ENCODE measurements at regions not wholly inside any gene's neighbourhood (a gene's known extent, or its start where the extent isn't known, plus 50 kb on each side); places are given as distances from the start of the nearest gene placed in this dataset.

GRCh38 chr2:20523073-20523798 lies 76.4 kb downstream of the RHOB start:
- DNase-seq (ENCODE audit: low read depth in 2 of 2) = no peak

DNA sequence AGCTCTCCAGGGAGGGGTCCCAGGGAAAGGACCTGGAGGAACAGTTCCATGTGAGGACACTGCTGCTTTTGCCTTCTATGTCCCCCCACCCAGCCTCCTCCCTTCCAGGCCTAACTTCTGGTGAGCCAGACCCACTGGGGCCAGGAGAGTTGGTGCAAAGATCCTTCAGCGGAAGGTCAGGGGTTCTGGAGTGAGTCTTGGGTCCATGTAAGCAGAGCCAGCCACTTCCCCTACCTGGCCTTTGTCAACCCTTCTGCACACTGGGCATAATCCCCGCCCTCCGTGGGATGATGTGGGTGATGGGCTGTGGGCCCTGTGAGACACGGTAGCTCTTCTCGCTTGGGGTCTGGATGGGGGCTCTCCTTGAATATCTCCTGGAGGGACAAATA lies 76.9 kb downstream of the RHOB start:
- DNase-seq (ENCODE audit: low read depth in 2 of 2) = no peak

DNA sequence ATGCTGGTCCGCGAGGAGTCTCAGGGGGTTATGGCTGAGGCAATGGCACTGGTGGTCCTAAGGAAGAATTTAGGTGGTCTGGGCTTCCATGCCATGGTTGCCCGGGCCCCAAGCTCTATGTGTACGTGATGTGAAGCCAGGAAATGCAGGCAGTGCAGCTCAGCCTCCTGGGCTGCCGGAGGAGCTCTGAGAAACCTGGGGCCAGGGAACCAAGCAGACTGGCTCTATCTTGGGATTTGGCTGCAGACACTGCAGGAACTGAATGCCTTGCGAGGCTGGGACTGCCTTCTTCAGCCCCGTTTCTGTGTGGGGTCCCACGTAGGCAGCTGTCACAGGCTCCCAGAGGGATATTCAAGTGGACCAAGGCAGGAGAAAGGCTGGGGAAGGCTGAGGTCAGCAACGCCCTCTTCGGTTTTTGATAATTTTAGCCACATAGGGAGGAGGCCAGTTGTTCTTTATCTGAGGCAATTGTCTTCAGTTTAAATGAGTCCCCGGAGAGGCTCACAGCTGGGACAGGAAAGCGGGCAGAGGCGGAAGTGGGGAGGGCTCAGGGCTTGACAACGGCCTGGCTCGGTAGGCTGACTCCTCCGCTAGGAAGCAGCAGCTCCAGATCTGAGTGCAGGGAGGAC lies 77.7 kb downstream of the RHOB start:
- DNase-seq (ENCODE audit: low read depth in 2 of 2) = no peak

DNA sequence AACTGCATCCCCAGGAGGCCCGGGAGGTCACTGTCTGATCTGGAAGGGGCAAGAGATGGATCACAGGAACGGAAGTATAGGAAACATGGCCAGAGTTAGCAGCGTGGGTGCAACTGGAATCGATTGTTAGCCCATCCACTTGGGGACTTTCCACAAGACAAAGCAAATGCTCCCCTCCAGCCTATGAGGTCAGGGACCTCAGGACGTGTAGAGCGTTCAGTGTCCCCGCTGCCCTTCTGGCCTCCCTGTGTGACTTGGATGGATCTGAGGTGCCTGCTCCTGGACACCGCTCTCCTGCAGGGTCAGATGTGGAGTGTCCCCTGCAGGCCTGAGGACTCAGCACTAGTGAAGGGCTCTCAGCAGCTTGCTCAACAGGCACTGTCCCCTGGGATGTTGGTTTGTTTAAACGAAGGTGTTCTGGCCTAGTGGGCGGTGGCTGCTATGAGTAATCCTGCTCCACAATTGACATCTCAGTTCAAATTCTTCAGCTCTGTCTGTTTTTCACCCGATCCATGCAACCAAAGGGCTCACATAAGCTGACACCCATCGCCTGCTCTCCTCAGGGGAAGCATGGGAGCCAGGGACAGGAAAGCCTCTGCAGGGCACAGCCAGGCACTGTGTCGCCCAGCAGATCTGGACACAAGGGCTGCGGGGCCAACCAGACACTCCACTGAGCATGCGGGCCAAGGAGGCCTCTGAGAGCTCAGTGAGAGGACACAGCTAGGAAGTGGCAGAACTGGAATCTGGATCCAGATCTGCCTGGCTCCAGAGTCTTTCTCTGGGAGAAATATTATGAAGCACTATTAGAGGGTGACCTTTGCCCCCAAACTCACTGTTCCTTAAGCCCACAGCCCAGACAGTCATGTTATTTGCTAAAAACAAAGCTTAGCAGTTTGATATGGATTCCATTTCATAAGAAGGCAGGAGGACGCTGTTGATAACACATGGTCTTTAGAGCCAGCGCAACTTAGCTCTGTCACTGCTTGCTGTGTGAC lies 78.5 kb downstream of the RHOB start:
- no peak for DNase-seq (ENCODE audit: low read depth in 2 of 2)

GRCh38 chr2:20526160-20526559 lies 79.3 kb downstream of the RHOB start:
- no peak for DNase-seq (ENCODE audit: low read depth in 2 of 2)

DNA sequence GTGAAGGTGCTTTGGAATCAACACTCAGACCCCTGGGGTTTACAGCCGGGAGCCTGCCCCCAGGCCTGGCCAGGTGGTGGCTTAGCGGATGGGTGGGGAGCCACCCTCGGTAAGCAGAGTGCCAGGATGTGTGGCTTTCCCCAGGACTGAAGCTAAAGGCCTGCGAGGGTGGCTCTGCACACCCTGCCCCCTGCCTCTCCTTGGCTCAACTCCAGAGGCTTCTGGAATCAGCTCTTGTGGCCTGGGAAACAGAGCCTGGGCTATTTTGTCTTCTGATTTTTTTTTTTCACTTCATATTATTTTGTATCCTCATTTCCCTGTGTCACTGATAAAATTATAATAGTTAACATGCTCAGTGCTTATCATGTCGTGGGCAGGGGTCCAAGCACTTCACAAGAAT lies 79.8 kb downstream of the RHOB start:
- no peak for DNase-seq (ENCODE audit: low read depth in 2 of 2)

GRCh38 chr2:20528713-20529112 lies 81.8 kb downstream of the RHOB start:
- no peak for DNase-seq (ENCODE audit: low read depth in 2 of 2)

GRCh38 chr2:20530520-20530919 lies 83.6 kb downstream of the RHOB start:
- DNase-seq (ENCODE audit: low read depth in 2 of 2) = no peak

DNA sequence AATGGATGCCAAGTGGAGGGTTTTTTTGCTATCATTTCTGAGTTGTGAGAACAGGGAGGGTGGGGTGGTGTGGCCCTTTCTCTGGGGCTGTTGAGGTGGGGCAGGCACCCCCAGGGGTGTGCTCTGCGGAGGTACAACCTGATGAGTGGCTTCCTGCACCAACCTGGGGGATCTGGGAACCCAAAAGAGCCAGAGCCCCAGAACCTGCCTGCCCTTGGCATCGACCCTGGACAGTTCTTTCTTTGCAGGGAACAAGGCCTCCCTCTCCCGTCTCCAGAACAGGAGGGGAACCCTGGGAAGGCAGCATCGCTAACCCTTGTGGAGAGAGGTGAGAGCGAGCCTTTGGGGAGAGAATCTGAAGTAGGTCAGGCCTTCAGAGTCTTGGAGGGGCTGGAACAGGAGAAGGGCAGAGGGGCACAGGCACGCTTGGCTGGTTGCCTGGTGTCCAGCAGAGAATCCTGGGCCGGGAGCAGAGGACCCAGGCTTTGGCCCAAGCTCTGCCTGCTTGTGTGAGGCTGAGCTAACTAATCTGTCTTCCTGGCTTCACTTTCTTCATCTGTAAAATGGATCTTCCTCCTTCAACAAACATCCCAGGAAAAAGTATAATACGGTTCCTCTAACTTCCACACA lies 84.9 kb downstream of the RHOB start:
- no peak for DNase-seq (ENCODE audit: low read depth in 2 of 2)

DNA sequence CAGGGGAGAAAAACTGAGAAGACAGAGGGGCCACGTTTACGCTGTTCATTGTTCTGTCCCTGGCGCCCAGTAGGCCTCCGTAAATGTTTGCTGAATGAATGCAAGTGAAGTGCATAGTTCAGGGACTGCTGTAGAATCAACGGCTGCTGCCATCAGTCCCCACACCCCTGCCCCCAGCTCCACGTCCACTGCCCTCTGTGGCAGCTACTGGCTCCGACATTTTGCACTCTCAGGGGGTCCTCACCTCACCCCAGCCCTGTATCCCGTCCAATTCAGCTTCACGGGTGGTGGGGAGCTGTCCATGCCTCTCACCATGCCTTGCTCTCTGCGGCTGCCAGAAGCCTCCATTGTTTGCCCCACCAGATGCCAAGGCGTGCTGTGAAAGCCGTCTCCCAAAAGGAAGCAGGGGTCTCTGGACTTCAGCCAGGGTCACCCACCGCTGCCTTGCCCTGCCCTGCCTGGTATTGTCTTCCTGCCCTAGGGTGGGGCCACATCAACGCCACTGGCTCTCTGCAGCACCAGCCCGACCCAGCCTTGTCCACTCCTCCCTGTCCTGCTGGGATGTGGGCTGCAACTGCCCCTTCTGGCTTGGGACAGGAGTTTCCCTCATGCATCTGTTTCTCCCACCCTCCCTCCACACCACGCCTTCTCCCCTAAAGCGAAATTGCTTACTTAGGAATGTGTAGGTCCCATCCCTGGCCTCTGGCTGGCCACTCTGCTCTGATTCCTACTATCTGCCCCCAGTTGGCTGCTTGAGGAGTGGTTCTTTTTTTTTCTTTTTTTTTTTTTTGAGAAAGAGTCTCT lies 86.0 kb downstream of the RHOB start:
- no peak for DNase-seq (ENCODE audit: low read depth in 2 of 2)

- no peak for DNase-seq (ENCODE audit: low read depth in 2 of 2)
Measured at GRCh38 chr2:20533993-20534622, 87.2 kb downstream of the RHOB start.

DNA sequence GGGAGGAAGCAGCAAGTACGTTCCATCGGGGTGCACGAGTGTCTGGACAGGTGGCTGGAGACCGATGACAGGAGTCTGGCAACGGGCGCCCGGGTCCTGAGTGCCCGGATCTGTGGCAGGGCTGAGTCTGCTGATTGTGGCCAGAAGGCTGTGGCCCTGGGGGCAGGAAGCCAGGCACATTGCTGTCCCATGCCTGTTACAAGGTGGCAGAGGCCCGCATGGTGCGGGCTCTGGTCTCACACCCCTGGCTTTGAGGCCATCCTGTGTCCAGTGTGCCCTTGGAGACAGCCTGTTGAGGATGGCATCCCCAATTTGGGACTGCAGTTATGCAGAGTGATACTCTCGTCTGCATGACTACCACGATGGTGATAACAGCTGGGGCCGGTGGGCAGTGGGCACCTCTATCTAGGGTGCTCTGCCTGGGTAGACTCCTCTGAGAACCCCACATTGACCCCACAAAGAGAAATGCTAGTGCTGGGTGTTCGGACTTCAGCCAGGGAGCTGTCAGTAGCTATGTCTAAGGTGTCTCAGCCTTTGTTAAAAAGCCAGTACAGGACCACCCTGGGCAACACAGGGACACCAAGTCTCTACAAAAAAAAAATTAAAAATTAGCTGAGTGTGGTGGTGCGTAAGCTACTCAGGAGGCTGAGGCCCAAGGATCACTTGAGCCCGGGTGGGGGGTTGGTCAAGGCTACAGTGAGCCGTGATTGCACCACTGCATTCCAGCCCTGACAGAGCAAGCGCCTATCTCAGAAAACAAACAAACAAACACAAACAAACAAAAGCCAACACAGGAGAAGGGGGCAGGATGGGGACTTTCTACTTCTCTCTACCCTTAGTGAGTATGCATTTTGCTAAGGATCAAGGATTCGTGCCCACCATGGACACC lies 88.3 kb downstream of the RHOB start:
- DNase-seq (ENCODE audit: low read depth in 2 of 2) = no peak

GRCh38 chr2:20536619-20537422 lies 89.9 kb downstream of the RHOB start:
- DNase-seq (ENCODE audit: low read depth in 2 of 2) = no peak

DNA sequence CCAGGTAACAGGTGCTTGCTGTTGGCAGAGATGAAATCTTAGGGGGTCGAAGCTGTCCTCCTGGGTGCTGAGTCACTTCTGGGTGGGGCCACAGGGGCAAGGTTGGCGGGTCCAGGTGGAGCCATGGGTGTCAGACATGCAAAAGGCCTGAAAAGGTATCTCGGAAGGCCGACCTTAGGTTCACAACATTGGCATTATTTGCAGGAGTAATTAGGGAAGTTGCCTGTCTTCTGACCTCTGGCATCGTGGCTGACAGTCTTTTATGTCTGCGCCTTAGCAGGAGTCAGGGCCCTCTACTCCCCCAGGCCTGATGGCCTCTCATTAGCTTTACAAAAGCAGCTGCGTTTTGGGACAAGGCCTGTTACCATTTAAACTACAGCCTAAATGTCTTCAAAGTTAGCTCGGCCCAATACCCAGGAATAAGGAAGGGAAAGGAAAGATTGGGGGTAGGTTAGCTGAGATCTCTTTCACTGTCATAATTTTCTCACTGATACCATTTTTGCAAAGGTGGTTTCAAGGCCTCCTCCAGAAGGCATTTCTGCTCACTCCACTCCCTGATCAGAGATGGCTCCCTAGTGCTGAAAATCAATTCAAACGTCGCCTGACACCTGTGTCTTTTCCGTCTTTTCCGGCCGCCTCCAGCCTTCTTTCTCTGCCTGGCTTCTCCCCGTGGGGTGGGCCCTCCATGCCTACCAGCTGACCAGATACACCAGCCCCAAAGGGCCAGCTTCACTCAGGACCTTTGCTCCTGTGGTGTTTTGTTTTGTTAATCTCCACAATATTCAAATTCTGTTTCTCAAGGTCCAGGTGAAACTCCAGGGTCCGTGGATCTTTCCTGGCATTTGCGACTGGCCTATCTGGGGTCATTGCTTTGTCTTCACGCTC lies 90.8 kb downstream of the RHOB start:
- DNase-seq (ENCODE audit: low read depth in 2 of 2) = no peak

DNA sequence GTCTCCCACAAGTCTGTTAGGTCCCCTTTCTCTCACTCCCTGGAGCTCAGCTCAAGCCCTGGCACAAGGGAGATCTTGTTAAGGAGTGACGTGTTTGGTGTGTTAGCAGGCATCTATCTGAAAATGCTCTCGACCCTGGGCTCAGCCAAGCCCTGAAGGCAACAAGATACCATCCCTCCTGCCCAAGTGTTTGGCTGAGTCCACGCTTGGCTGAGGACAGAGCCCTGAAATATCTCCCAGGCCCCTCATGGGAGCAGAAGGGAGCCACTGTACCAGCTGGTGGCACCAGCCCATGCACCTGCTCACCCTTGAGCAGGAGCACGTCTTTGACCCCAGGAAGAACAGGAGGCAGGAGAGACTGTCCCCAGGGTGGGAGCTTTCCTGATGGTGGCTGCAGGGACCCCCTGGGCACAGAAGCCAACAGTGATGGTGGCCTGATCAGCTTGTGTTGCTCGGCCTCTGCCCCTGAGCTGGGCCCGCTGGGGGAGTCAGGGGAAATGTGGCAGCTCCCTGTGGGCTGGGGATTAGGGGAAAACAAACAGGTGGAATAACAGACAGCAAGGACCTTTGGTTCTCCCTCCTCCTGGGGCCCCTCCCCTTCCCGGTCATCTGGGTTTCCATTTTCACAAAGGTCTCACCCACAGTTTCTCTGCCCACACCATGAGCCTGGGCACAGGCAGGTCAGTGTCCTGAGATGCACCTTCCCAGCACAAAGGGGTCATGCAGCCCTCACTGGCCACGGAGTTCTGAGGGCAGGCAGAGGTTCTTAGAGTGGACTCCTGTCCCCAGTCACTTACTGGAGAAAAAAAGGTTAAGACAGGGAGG lies 91.6 kb downstream of the RHOB start:
- DNase-seq (ENCODE audit: low read depth in 2 of 2) = no peak

DNA sequence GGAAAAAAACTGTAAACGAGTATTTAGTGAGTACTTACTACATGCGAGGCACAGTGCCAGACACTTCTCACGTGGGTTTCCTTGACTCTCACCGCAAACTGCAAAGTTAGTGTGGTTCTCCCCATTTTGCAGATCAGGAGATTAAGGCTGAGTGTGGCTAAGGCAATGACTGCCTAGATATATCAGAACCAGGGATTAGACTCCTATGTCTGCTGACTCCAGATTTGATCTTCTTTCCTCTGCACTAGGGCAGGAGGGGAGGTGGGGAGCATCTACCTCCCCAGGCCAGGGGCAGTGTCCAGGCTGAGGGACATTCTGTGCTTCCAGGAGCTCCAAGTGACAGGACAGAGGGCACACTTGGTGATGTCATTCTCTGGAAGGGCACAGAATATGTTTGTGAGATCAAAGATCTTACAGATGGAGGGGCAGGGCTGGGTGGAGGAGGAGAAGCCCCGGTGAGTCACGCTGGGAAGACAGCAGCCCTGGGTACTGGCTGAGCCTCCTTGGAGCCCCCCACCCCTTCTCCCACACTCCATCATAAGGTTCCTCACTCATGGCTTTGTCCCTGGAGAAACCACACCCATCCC lies 92.4 kb downstream of the RHOB start:
- DNase-seq (ENCODE audit: low read depth in 2 of 2) = no peak
